HepG2 (cell line): ENCODE measurements at regions not wholly inside any gene's neighbourhood (a gene's known extent, or its start where the extent isn't known, plus 50 kb on each side); places are given as distances from the start of the nearest gene placed in this dataset.
A peak's percentile ranks its signal among the peaks of the same experiment; 100 is the strongest.

ENCODE experiments used
- ATAC-seq: fragments of 200-7000 bp; cut with Tn5 transposase; 3 replicates; pipeline ENCODE4 v1.9.1; 2020; ENCODE audit warnings: mild to moderate bottlenecking, moderate library complexity
- BruUV-seq: library from RNA; stranded (reverse); fragments of 400-500 nt; replicated peaks from 2 replicates; lab custom pipeline; 2021; lab: Mats Ljungman, UMichigan
- CTCF ChIA-PET: fragments of 300-600 bp; formaldehyde crosslinking; extraction: SDS; loops from one replicate; lab custom pipeline; 2021; ENCODE audit warnings: low total read pairs, inconsistent platforms, low intra/inter-chr PET ratio; lab: Yijun Ruan, JAX
- POLR2A ChIA-PET: fragments of 350-600 bp; sonication (Branson Sonifier 250); formaldehyde crosslinking; loops from one replicate; lab custom pipeline; 2020; ENCODE audit warnings: antibody characterized with exemption, inconsistent platforms; lab: Yijun Ruan, JAX
- DNase-seq: peaks from one replicate; pipeline ENCODE4 v3.0.0-alpha.2; 2015; ENCODE audit warnings: low spot score
- FAIRE-seq: peaks from 3 replicates; lab custom pipeline; 2011; peaks lifted over from hg19 to GRCh38; lab: Jason Lieb, UNC
- H2AFZ ChIP-seq: one replicate; pipeline ENCODE4 v1.6.1; 2011; ENCODE audit warnings: low read length, inconsistent platforms
- H3K27ac ChIP-seq: fragments of 300-600 bp; 3 replicates; pipeline ENCODE4 v1.8.0; 2011; ENCODE audit warnings: mixed run types, mild to moderate bottlenecking, mixed read lengths, low read length, inconsistent platforms; ENCODE audit not compliant: insufficient read depth; ENCODE audit errors: extremely low read length
- H3K27me3 ChIP-seq, 2 experiments: fragments of 200-600 bp in 1 of 2; 2 replicates in 1 of 2; 3 replicates in 1 of 2; pipeline versions ENCODE4 v1.6.0 to v1.8.0; 2011; ENCODE audit warnings: low read length in 2 of 2, mild to moderate bottlenecking in 2 of 2, moderate library complexity in 2 of 2, inconsistent platforms in 1 of 2; ENCODE audit not compliant: insufficient read depth in 2 of 2, control insufficient read depth in 1 of 2
- H3K36me3 ChIP-seq, 2 experiments: fragments of 200-600 bp in 1 of 2; replicated peaks in 1 of 2; 2 replicates in 1 of 2; 3 replicates in 1 of 2; pipeline versions ENCODE4 v1.5.1 to v1.8.0; 2011; ENCODE audit warnings: low read length in 2 of 2, inconsistent platforms in 1 of 2; ENCODE audit not compliant: insufficient read depth in 2 of 2, control insufficient read depth in 1 of 2
- H3K4me1 ChIP-seq: 2 replicates; pipeline ENCODE4 v1.5.1; 2012; ENCODE audit warnings: low read length, inconsistent platforms; ENCODE audit not compliant: insufficient read depth
- H3K4me2 ChIP-seq: 2 replicates; pipeline ENCODE4 v1.6.0; 2011; ENCODE audit warnings: low read depth, low read length, inconsistent platforms
- H3K4me3 ChIP-seq, 3 experiments: fragments of 200-600 bp in 1 of 3; sonication (generic), shearing (Covaris generic) in 1 of 3; replicated peaks in 1 of 3; 2 replicates each; pipeline ENCODE4 v1.5.1; 2011 to 2016; ENCODE audit warnings: low read length in 3 of 3, inconsistent platforms in 2 of 3, low read depth in 2 of 3, mild to moderate bottlenecking in 2 of 3, control low read depth in 1 of 3, mixed read lengths in 1 of 3; ENCODE audit not compliant: insufficient read depth in 1 of 3
- H3K79me2 ChIP-seq: one replicate; pipeline ENCODE4 v1.6.1; 2011; ENCODE audit warnings: low read length, inconsistent platforms; ENCODE audit not compliant: insufficient read depth
- H3K9ac ChIP-seq: 2 replicates; pipeline ENCODE4 v1.6.0; 2011; ENCODE audit warnings: mild to moderate bottlenecking, low read depth, low read length, inconsistent platforms; ENCODE audit not compliant: insufficient read depth
- H3K9me3 ChIP-seq: 2 replicates; pipeline ENCODE4 v1.5.1; 2012; ENCODE audit warnings: mild to moderate bottlenecking, low read length
- H4K20me1 ChIP-seq: 2 replicates; pipeline ENCODE4 v1.6.0; 2011; ENCODE audit warnings: inconsistent platforms, mild to moderate bottlenecking, low read length, moderate library complexity; ENCODE audit not compliant: insufficient read depth
- MAFF ChIP-seq: IDR thresholded peaks from 2 replicates; pipeline ENCODE4 v1.6.1; 2011; ENCODE audit warnings: low read depth, low read length, improper control_type of control experiment
- MAFK ChIP-seq, 2 experiments: IDR thresholded peaks in 1 of 2; conservative IDR thresholded peaks in 1 of 2; 2 replicates each; pipeline ENCODE4 v1.6.1; 2011; ENCODE audit warnings: improper control_type of control experiment in 2 of 2, low read length in 2 of 2
- WGBS: methylation state at CpG from one replicate; pipeline ENCODE4 v1.1.6; 2017; ENCODE audit warnings: low lambda C conversion rate; 5-methylcytosine and 5-hydroxymethylcytosine counted together
- in situ Hi-C: cut with HindIII; loops from 2 replicates; pipeline ENCODE4 v1.10.0; 2017; ENCODE audit warnings: low pct_unique_long_range_greater_than_20kb; ENCODE audit not compliant: extremely low pct_ligation_motif_present
- intact Hi-C: fragments of 100-400 bp; cut with micrococcal nuclease; formaldehyde crosslinking; loops from one replicate; pipeline ENCODE4 v1.10.0; 2022; ENCODE audit not compliant: unreplicated experiment
- TF ChIP-seq, protein P1 (sequence below): sonication (generic); formaldehyde crosslinking; IDR thresholded peaks from 2 replicates; pipeline ENCODE4 v1.4.0; 2020; ENCODE audit warnings: low read depth, missing genetic modification reagents
- TF ChIP-seq, protein P2 (sequence below): sonication (generic); formaldehyde crosslinking; IDR thresholded peaks from 2 replicates; pipeline ENCODE4 v1.4.0; 2020; ENCODE audit warnings: missing genetic modification reagents

DNA sequence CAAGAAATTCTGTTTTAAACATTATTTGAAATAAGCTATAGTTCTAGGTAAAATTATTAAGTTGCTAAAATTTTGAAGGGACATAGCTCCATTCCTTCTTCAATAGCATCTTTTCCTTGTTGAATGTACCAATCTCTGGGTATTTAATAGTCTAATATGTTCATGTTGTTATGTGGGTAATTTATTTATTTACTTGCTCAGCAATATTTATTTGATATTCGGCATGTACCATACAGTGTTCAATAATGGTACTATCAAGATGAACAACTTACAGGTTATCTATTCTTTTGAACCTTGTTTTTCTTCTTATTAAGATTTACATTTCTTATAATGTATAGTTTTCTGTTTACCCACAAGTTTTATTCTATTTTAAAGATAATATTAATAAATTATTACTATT is 1616.8 kb upstream of the PIK3C3 start:
- ChIA-PET CTCF (no interaction called here), POLR2A (no interaction called here)
- Histone ChIP-seq H3K27me3 (no peaks in the 10 kb centered on the region), H3K4me2 (no peak overlapping the region), H3K9ac (no peak overlapping the region), H2AFZ (no peak overlapping the region), H3K79me2 (no peaks in the 10 kb centered on the region), H3K4me1 (no peaks in the 10 kb centered on the region), H3K4me3 (no peak overlapping the region), H3K9me3 (no peaks in the 10 kb centered on the region), H3K27ac (no peak overlapping the region), H3K36me3 (no peaks in the 10 kb centered on the region), H4K20me1 (no peaks in the 10 kb centered on the region)
- ATAC-seq (no peak), DNase-seq (no peak), FAIRE-seq (no peak)
- intact Hi-C loops, result no loop called here
- TF ChIP-seq MAFK (conservative IDR thresholded peaks at IDR 0.05 in 1 of 2, IDR thresholded peaks at IDR 0.05 in 1 of 2; ENCODE audit: low read length in 2 of 2), result peak; percentile 17 to 56; a peak in 3 of 4 replicates
- peak; percentile 52; the same call in 1 of the 2 replicates for TF ChIP-seq MAFF
- TF ChIP-seq, protein P1, sequence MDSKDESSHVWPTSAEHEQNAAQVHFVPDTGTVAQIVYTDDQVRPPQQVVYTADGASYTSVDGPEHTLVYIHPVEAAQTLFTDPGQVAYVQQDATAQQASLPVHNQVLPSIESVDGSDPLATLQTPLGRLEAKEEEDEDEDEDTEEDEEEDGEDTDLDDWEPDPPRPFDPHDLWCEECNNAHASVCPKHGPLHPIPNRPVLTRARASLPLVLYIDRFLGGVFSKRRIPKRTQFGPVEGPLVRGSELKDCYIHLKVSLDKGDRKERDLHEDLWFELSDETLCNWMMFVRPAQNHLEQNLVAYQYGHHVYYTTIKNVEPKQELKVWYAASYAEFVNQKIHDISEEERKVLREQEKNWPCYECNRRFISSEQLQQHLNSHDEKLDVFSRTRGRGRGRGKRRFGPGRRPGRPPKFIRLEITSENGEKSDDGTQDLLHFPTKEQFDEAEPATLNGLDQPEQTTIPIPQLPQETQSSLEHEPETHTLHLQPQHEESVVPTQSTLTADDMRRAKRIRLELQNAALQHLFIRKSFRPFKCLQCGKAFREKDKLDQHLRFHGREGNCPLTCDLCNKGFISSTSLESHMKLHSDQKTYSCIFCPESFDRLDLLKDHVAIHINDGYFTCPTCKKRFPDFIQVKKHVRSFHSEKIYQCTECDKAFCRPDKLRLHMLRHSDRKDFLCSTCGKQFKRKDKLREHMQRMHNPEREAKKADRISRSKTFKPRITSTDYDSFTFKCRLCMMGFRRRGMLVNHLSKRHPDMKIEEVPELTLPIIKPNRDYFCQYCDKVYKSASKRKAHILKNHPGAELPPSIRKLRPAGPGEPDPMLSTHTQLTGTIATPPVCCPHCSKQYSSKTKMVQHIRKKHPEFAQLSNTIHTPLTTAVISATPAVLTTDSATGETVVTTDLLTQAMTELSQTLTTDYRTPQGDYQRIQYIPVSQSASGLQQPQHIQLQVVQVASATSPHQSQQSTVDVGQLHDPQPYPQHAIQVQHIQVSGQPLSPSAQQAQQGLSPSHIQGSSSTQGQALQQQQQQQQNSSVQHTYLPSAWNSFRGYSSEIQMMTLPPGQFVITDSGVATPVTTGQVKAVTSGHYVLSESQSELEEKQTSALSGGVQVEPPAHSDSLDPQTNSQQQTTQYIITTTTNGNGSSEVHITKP, result no peak
- in situ Hi-C loops, result no loop called here
- BruUV-seq, result no TSS peak
- WGBS, result 82% methylated on average over 1 of the region's 1 CpG

DNA sequence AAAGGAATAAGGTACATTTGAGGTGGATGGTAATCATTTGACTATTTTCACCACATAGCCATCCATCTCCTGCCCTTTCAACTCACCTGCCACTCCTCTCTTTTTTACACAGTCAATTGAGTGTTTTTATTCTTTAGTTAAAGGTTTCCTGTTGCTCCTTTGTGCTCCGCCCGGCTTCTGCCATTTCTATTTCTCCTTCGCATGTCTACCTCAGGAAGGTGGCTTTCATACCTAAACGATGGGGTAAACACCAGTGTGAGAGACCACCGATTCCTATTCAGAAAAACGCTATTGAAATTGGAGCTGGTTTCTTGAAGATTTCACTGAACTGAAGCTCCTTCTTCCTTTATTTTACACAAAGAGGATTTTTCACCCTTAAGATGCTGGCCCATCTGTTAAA is 1628.0 kb upstream of the PIK3C3 start:
- POLR2A ChIA-PET, result no interaction called here
- Histone ChIP-seq H3K36me3 (no peaks in the 10 kb centered on the region), H4K20me1 (no peaks in the 10 kb centered on the region), H3K27ac (no peak overlapping the region), H3K9ac (no peak overlapping the region)
- FAIRE-seq (no peak), ATAC-seq (no peak)
- TF ChIP-seq, protein P2, sequence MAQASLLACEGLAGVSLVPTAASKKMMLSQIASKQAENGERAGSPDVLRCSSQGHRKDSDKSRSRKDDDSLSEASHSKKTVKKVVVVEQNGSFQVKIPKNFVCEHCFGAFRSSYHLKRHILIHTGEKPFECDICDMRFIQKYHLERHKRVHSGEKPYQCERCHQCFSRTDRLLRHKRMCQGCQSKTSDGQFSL, result no peak
- TF ChIP-seq, all 625 proteins: peak for 0
- 11% methylated on average over 6 of the region's 6 CpGs for WGBS
- Histone ChIP-seq H3K79me2 (no peaks in the 10 kb centered on the region), H3K4me2 (no peak overlapping the region), H3K4me3 (no peak overlapping the region), H3K4me1 (no peaks in the 10 kb centered on the region), H2AFZ (no peak overlapping the region), H3K9me3 (no peaks in the 10 kb centered on the region), H3K27me3 (no peaks in the 10 kb centered on the region)
- in situ Hi-C loops, result no loop called here
- BruUV-seq, result no TSS peak
- intact Hi-C loops, result no loop called here
- DNase-seq, result no peak
- CTCF ChIA-PET, result no interaction called here
